ENCODE measurements at regions not wholly inside any gene's neighbourhood (a gene's known extent, or its start where the extent isn't known, plus 50 kb on each side); places are given as distances from the start of the nearest gene placed in this dataset.

- Histone ChIP-seq H3K4me3 (no peak overlapping the region), H3K36me3 (no peaks in the 10 kb centered on the region), H3K27me3 (no peaks in the 10 kb centered on the region), H3K9me3 (no peaks in the 10 kb centered on the region), H3K27ac (no peak overlapping the region), H3K4me1 (peaks cover 12% of the 10 kb centered on the region)
- TF ChIP-seq CTCF (IDR thresholded peaks at IDR 0.05) = no peak
- no peak for TF ChIP-seq POLR2A (IDR thresholded peaks at IDR 0.05)
- TF ChIP-seq POLR2AphosphoS5 (IDR thresholded peaks at IDR 0.05; ENCODE audit: insufficient read depth in 1 of 2, low read depth in 1 of 2) = no peak
- intact Hi-C loops (cut with DNase I) = no loop called here
- peak; percentile 67 to 69 for DNase-seq (ENCODE audit: extremely low spot score in 2 of 2)
Measured at GRCh38 chr11:120052196-120052775, 85.6 kb downstream of the TRIM29 start.

GRCh38 chr11:120044011-120044675, 93.8 kb downstream of the TRIM29 start:
- no peaks in the 10 kb centered on the region for H3K36me3 ChIP-seq
- DNase-seq (ENCODE audit: extremely low spot score in 2 of 2) = peak in 1 of 2 donors; percentile 10
- no peak for TF ChIP-seq POLR2A (IDR thresholded peaks at IDR 0.05)
- TF ChIP-seq POLR2AphosphoS5 (IDR thresholded peaks at IDR 0.05; ENCODE audit: insufficient read depth in 1 of 2, low read depth in 1 of 2) = no peak
- TF ChIP-seq CTCF (IDR thresholded peaks at IDR 0.05) = no peak
- no peak overlapping the region for H3K27ac ChIP-seq
- no peaks in the 10 kb centered on the region for H3K4me1 ChIP-seq
- no peaks in the 10 kb centered on the region for H3K9me3 ChIP-seq
- no peaks in the 10 kb centered on the region for H3K27me3 ChIP-seq
- intact Hi-C loops (cut with DNase I) = no loop called here
- H3K4me3 ChIP-seq = no peak overlapping the region

DNA sequence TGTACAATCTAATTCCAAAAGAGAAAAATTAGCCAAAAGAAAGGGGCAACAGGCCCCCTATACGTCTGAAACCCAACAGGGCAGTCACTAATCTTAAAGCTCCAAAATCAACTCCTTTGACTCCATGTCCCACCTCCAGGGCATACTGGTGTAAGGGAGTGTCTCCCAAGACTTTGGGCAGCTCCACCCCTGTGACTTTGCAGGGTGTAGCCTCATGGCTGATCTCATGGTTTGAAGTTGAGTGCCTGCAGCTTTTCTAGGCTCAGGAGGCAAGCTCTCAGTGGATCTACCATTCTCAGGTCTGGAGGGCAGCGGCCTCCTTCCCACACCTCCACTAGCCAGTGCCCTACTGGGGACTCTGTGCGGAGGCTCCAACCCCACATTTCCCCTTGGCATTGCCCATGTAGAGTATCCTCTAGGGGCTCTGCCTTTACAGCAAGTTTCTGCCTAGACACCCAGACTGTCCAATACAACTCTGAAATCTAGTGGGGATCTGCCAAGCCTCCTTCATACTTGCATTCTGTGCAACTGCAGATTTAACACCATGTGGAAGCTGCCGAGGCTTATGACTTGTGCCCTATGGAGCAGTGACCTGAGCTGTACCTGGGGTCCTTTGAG, 94.5 kb downstream of the TRIM29 start:
- DNase-seq (ENCODE audit: extremely low spot score in 2 of 2) = peak; percentile 71 to 79
- intact Hi-C loops (cut with DNase I) = no loop called here
- no peaks in the 10 kb centered on the region for H3K9me3 ChIP-seq

GRCh38 chr11:120041625-120042024, 96.3 kb downstream of the TRIM29 start:
- Histone ChIP-seq H3K4me3 (no peak overlapping the region), H3K27me3 (no peaks in the 10 kb centered on the region), H3K27ac (no peak overlapping the region), H3K4me1 (no peaks in the 10 kb centered on the region), H3K36me3 (no peaks in the 10 kb centered on the region), H3K9me3 (no peaks in the 10 kb centered on the region)
- intact Hi-C loops (cut with DNase I) = no loop called here
- no peak for DNase-seq (ENCODE audit: extremely low spot score in 2 of 2)
- TF ChIP-seq CTCF (IDR thresholded peaks at IDR 0.05) (no peak), POLR2AphosphoS5 (IDR thresholded peaks at IDR 0.05; ENCODE audit: insufficient read depth in 1 of 2, low read depth in 1 of 2) (no peak), POLR2A (IDR thresholded peaks at IDR 0.05) (no peak)

More for the DNA sequence above, 94.5 kb downstream of the TRIM29 start:
- Histone ChIP-seq H3K36me3 (no peaks in the 10 kb centered on the region), H3K27me3 (no peaks in the 10 kb centered on the region), H3K4me3 (no peak overlapping the region), H3K27ac (no peak overlapping the region), H3K4me1 (no peaks in the 10 kb centered on the region)
- TF ChIP-seq POLR2AphosphoS5 (IDR thresholded peaks at IDR 0.05; ENCODE audit: insufficient read depth in 1 of 2, low read depth in 1 of 2) (no peak), POLR2A (IDR thresholded peaks at IDR 0.05) (no peak), CTCF (IDR thresholded peaks at IDR 0.05) (no peak)
